Left ventricle myocardium superior (tissue), 1 donor: ENCODE measurements at regions not wholly inside any gene's neighbourhood (a gene's known extent, or its start where the extent isn't known, plus 50 kb on each side); places are given as distances from the start of the nearest gene placed in this dataset.

ENCODE experiments used
- ATAC-seq: fragments of 200-7000 bp; cut with Tn5 transposase; one replicate; pipeline ENCODE4 v1.9.1; 2020; ENCODE audit warnings: mild to moderate bottlenecking, moderate library complexity
- DNase-seq: peaks from one replicate; pipeline ENCODE4 v3.0.0-alpha.2; 2020
- intact Hi-C: fragments of 100-400 bp; cut with micrococcal nuclease; formaldehyde crosslinking; loops from one replicate; pipeline ENCODE4 v1.11.0; 2022
- donor health status: DM: no; HTN: yes; CAD: no; lungs with severe emphysema.

DNA sequence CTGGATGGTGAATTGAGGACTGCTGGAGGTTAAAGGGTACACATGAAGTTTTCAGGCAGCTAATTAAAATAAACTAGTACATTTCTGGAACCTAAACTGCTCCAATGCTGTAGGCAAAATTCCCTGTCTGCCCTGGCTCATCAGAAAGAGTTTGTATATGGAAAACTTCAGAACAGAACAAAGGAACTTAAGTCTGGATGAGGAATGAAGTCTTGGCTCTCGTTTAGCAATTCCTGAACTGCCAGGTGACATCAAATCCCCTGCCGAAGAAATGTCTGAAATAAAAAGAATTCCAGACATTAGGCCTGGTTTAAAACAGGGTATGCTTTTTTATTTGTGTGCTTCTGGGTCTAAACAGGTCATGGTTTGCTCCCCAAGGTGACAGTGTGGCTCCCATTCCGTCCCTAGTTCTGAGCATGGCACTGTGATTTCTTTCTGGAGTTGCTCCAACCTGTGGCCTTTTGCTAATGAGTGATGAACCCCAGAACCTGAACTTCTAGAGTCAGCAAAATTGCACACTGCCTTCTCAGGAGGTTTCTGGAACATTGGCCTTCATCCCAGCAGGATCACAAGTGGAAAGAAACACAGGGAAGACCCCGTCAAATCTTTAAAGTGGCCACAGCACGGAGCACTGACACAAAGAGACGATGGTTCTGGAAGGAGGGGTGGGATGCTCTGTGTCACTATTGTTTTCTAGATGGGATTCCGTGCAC, 129.4 kb upstream of the NAA20 start:
- ATAC-seq, result no peak
- intact Hi-C loops, result no loop called here

DNA sequence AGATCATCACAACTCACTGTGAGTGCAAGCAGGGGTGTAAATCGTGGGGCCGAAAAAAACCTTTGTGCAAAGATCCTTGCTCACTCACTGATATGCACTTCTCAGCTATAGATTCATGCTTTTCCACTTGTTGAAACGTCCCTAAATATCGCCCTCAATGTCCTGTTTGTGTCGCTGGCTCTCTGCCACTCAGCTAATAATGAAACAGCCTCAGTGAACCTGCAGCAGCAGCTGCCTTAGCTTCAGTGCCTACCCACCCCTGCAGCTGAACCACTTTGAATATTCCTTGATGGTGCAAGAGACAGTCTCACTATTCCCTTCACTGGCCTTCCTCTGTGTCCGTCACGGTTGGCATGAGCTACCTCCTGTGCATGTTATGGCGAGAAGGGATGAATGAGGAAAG, 128.9 kb upstream of the NAA20 start:
- no peak for DNase-seq
- intact Hi-C loops, result no loop called here
- peak; percentile 31 for ATAC-seq

More for the DNA sequence above, 129.4 kb upstream of the NAA20 start:
- DNase-seq, result no peak

DNA sequence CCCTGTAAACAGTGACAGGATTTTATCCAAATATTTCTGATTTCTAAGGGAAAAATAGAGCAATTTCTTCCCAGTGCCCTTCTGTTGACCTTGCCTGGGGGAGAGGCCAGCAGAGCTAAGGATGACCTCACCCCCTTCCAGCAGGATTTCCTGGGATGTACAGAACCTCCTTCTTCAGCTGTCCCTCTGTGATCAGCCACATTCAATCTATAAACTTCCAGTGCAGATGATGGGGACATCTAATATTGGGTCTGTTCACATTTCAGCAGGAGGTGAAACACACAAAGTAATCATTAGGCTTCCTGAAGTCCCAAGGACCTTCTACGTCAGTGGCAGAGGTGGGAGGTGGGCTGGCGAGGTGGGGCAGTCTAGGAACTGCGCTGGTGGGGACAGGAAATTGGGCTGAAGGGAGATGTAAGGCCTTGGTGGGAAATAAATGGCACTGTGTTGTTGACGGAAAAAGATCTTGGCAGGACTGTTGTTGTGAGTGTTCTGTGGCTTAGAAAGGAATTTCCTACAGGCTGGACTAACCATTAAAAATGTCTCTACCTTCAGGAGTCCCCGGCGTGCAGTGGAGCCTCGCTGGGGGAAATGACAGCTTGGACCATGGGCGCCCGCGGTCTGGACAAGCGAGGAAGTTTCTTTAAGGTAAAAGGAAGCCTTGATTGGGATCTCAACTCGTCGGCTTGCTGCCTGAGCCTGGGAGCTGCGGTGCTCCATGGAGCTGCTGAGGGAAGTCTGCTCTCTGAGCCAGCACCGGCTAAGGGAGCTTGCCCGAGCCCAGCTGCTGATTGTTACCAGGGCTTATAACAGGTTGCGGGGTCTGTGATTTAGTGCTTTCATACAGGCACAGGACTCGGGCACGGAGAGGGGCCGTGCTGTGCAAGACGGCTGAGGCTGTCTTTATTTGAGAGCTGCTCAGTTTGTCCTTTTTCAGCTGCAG, 127.9 kb upstream of the NAA20 start:
- ATAC-seq (peak; percentile 70), DNase-seq (peak; percentile 68)
- intact Hi-C loops, result no loop called here

DNA sequence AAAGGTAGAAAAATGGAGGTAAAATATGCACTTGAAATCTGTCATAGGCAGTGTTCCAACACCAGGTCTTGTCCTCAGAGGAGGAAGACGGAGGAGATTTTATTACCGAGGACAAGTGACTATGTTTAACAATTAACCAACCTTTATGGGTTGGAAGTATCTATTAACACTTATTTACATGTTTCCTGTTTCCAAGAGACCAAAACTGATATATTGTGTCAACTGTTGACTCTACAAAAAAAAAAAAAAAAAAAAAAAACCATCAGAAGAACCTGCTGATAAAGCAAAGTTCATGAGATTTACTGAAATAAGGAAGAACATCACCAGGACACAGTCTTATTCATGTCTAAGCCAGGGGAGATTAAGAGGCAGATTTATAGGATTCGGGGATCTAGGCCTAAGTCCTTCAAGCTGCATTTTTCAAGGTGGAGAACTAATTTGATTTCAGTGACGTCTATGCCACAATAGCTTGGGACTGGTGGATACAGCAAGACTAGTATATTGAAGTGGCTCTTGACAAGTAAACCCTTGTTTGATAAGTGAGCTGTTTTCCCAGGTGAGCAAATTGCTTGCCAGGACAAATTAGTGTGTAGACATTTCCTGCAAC, 126.6 kb upstream of the NAA20 start:
- DNase-seq (no peak), ATAC-seq (no peak)
- intact Hi-C loops, result no loop called here

GRCh38 chr20:19893356-19893755, 123.8 kb upstream of the NAA20 start:
- intact Hi-C loops, result no loop called here
- DNase-seq (no peak), ATAC-seq (no peak)

GRCh38 chr20:19895761-19896160, 121.4 kb upstream of the NAA20 start:
- ATAC-seq (no peak), DNase-seq (no peak)

DNA sequence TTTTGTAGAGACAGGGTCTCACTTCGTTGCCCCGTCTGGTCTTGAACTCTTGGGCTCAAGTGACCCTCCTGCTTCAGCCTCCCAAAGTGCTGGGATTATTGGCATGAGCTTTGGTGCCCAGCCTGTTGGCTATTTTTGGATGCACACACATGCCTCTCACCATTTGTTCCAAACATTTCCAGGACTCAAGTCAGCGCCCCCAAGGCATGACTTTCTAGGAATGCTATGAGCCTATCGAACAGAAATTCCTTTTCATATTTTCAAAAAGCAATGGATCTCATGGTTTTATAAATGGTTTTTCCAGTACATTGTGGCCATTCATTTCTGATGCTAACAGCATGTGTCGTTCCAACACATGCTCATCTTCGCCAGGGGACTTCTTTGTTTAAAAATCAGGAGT, 119.3 kb upstream of the NAA20 start:
- DNase-seq (no peak), ATAC-seq (peak; percentile 43)
- intact Hi-C loops, result no loop called here

More at GRCh38 chr20:19895761-19896160, 121.4 kb upstream of the NAA20 start:
- intact Hi-C loops, result no loop called here

- intact Hi-C loops, result no loop called here
- ATAC-seq (no peak), DNase-seq (no peak)
Observed at GRCh38 chr20:19901226-19901625, 115.9 kb upstream of the NAA20 start.

- DNase-seq (peak; percentile 46), ATAC-seq (peak; percentile 42)
- intact Hi-C loops, result no loop called here
Observed at GRCh38 chr20:19903168-19903811, 113.9 kb upstream of the NAA20 start.

DNA sequence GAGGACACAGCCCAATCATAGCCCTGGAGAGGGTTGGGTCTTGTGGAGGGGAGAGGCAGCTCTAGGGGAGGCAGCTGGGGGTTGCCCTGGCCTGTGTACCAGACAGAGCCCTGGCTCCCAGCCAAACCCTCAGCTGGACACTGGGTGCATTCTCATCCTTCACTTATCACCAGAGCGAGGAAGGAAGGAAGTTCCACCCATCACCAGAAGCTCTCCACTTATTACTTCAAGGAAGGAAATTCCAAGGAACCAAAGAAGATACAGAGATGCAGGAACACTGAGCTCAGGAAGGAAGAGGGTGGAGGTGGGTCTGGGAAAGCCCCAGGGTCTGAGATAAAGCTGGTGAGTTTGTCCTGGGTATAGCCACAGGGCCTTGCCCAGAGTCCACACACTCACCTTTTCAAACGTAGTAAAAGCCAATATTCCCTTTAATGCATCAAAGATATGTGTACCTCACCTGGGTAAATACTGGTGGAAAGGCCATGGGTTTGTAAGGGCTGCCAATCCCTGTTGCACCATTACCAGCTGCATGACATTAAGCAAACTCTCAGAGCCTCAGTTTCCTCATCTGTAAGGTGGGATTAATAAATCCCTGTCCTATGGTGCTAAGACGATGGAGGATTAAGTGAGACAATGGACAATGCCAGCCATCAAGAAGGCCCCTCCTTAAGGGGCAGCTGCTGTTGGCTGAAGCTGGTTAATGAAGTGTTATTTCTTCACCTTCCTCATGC, 109.7 kb upstream of the NAA20 start:
- DNase-seq (peak; percentile 77), ATAC-seq (peak; percentile 51)
- intact Hi-C loops, result no loop called here

DNA sequence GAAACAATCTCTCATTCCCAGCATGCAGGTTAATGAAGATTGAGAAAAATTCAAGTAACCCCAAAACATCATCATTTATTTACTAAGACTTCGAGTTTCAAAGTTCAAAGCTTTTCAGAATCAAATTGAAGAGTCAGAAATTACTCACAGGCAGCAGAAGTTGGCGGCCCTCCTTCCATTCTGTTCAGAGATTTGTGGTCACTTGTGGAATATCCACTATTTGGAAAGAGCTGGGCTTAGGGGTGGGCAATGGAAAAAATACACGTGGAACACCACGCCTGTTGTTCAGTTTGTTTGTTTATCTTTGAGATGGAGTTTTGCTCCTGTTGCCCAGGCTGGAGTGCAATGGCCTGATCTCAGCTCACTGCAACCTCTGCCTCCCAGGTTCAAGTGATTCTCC, 108.6 kb upstream of the NAA20 start:
- DNase-seq (no peak), ATAC-seq (no peak)
- intact Hi-C loops, result no loop called here

DNA sequence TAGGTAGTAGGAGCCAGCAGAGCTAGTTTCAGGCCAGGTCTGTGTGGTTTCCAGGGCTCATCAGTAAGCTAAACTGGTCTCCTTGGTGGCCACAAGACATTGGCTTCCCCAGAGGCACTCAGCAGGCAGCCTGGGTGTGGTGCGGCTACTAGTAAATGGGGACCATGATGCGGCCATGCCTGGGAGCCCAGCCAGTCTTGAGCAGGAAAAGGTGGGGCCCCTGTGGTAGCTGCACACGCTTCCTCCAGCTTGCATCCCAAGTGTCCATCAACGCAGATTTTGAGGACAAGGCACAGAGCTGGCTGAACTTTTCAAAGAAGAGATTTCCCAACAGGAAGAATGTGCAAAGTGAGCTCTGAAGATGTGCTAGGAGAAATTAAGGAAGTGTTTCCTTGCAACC, 107.4 kb upstream of the NAA20 start:
- intact Hi-C loops, result no loop called here
- DNase-seq, result peak; percentile 85
- peak; percentile 89 for ATAC-seq

DNA sequence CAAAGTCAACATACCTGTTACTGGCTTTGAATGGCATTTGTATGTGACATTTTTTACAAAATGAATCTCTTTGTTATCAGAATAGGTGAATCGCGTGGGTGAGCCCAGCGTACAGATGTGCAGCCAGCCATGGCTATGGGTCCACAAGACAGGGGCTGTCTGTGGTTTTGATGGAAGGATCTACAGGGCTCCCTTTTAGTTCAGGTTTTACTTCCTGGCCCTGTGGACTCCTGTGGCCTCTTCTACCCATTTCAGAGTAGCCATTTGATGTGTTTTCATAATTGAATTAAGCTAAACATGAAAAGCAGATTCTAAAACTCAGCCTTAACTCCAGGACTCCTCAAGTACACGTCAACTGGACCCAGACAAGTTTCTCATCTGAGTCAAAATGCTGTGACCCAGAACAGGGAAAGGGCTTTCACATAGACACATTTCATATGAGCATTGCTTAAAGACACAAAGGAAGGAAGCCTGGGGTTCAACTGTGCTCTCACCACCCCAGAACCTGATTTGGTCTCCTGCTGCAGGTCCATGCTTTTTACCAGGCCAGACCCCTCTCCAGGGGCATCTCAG, 105.3 kb upstream of the NAA20 start:
- no peak for DNase-seq
- ATAC-seq, result no peak
- intact Hi-C loops, result no loop called here

DNA sequence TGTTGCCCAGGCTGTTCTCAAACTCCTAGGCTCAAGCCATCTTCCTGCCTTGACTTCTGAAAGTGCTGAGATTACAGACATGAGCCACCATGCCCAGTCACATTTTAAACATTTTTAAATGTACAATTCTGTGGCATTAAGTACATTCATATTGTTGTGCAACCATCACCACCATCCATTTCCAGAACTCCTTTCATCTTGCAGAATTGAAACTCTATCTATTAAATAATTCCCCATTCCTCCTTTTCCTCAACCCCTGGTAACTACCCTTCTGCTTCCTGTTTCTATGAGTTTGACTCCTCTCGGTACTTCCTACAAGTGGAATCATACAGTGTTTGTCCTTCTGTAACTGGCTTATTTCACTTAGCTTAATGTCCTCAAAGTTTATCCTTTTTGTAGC, 103.8 kb upstream of the NAA20 start:
- intact Hi-C loops, result no loop called here
- ATAC-seq, result no peak
- no peak for DNase-seq

- DNase-seq, result no peak
- ATAC-seq, result no peak
- intact Hi-C loops, result no loop called here
Observed at GRCh38 chr20:19913927-19914614, 103.1 kb upstream of the NAA20 start.

DNA sequence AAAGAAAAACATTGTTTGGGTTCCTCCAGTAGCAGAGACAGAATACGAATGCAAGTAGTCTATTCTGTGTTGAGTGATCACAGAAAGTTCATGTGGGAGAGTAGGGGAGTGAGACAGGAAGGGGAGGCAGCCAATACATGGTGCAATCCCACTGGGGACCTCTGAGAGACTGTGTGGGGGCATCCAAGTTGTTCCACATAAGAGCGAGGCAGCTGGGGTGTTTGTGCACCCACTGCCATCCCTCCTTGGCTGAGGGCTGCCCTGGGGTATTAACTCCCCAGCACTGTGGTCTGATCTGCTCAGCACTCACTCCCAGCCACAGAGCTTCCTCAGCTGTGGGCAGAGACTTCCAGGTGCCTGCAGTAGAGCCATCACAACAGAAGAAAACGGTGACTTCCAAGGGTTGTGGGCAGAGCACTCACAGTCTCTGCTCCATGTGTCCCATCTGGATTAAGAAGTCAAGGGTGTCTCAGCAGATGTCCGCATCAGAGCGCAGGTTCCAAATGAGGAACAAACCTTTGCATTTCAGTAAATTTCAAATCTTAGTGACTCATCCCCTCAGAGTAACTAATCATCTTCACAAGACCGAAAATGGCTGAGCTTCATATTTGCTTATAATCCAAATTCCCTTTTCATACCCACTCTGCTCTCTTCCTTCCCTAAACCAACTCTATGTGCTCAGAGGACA, 101.9 kb upstream of the NAA20 start:
- DNase-seq, result no peak
- peak; percentile 52 for ATAC-seq
- intact Hi-C loops, result no loop called here
